ENCODE measurements at regions not wholly inside any gene's neighbourhood (a gene's known extent, or its start where the extent isn't known, plus 50 kb on each side); places are given as distances from the start of the nearest gene placed in this dataset.

- DNase-seq (ENCODE audit: low spot score), result no peak
- POLR2A ChIA-PET (ENCODE audit: low non-redundant PET), result no interaction called here
- TF ChIP-seq CTCF (conservative IDR thresholded peaks at IDR 0.05; ENCODE audit: low read depth), result no peak
- CTCF ChIA-PET, result no interaction called here
- H3K27ac ChIP-seq, result no peak overlapping the region
Measured at GRCh38 chr17:11094331-11094730, 146.7 kb upstream of the SHISA6 start.

GRCh38 chr17:11086646-11087340, 154.2 kb upstream of the SHISA6 start:
- POLR2A ChIA-PET (ENCODE audit: low non-redundant PET), result no interaction called here
- TF ChIP-seq CTCF (conservative IDR thresholded peaks at IDR 0.05; ENCODE audit: low read depth), result no peak
- H3K27ac ChIP-seq, result no peak overlapping the region
- DNase-seq (ENCODE audit: low spot score), result no peak
- CTCF ChIA-PET, result no interaction called here

GRCh38 chr17:11082559-11082958, 158.5 kb upstream of the SHISA6 start:
- DNase-seq (ENCODE audit: low spot score), result no peak
- no peak overlapping the region for H3K27ac ChIP-seq
- TF ChIP-seq CTCF (conservative IDR thresholded peaks at IDR 0.05; ENCODE audit: low read depth), result no peak
- CTCF ChIA-PET, result no interaction called here
- POLR2A ChIA-PET (ENCODE audit: low non-redundant PET), result no interaction called here

- CTCF ChIA-PET, result no interaction called here
- POLR2A ChIA-PET (ENCODE audit: low non-redundant PET), result no interaction called here
- no peak for DNase-seq (ENCODE audit: low spot score)
- no peak overlapping the region for H3K27ac ChIP-seq
- TF ChIP-seq CTCF (conservative IDR thresholded peaks at IDR 0.05; ENCODE audit: low read depth), result no peak
Measured at GRCh38 chr17:11081342-11081741, 159.7 kb upstream of the SHISA6 start.

GRCh38 chr17:11077673-11078072, 163.3 kb upstream of the SHISA6 start:
- no peak for TF ChIP-seq CTCF (conservative IDR thresholded peaks at IDR 0.05; ENCODE audit: low read depth)
- POLR2A ChIA-PET (ENCODE audit: low non-redundant PET), result no interaction called here
- no peak for DNase-seq (ENCODE audit: low spot score)
- no peak overlapping the region for H3K27ac ChIP-seq
- CTCF ChIA-PET, result no interaction called here

GRCh38 chr17:11074451-11074850, 166.6 kb upstream of the SHISA6 start:
- no peak for DNase-seq (ENCODE audit: low spot score)
- ChIA-PET POLR2A (ENCODE audit: low non-redundant PET) (no interaction called here), CTCF (no interaction called here)
- no peak for TF ChIP-seq CTCF (conservative IDR thresholded peaks at IDR 0.05; ENCODE audit: low read depth)
- no peak overlapping the region for H3K27ac ChIP-seq

Measured in RWPE1 (cell line).